Natural killer cell (primary cell): ENCODE measurements at regions not wholly inside any gene's neighbourhood (a gene's known extent, or its start where the extent isn't known, plus 50 kb on each side); places are given as distances from the start of the nearest gene placed in this dataset.

Source experiments
- ATAC-seq, 3 donors: fragments of 150-1000 bp in 2 of 3; fragments of 200-7000 bp in 1 of 3; cut with Tn5 transposase; 1 replicate in 1 of 3; 2 replicates in 2 of 3; pipeline ENCODE4 v1.10.0; 2021; ENCODE audit warnings: mild to moderate bottlenecking in 2 of 3, moderate library complexity in 2 of 3
- DNase-seq, 2 donors: peaks; one replicate each; pipeline versions ENCODE4 v3.0.0 to v3.0.0-alpha.2; 2013 to 2021; ENCODE audit warnings: mixed read lengths in 1 of 2
- H3K27ac ChIP-seq: one replicate; pipeline ENCODE4 v1.5.1; 2013; ENCODE audit warnings: mild to moderate bottlenecking, low read length
- H3K27me3 ChIP-seq: one replicate; pipeline ENCODE4 v1.6.1; 2013; ENCODE audit warnings: low read length; ENCODE audit not compliant: control insufficient read depth, insufficient read depth
- H3K36me3 ChIP-seq: one replicate; pipeline ENCODE4 v1.6.1; 2013; ENCODE audit warnings: low read length; ENCODE audit not compliant: control insufficient read depth, insufficient read depth
- H3K4me1 ChIP-seq: one replicate; pipeline ENCODE4 v1.6.1; 2013; ENCODE audit warnings: low read length; ENCODE audit not compliant: control insufficient read depth, insufficient read depth
- H3K4me3 ChIP-seq: one replicate; pipeline ENCODE4 v1.5.1; 2013; ENCODE audit warnings: low read length
- H3K9me3 ChIP-seq: one replicate; pipeline ENCODE4 v1.6.1; 2013; ENCODE audit warnings: low read length; ENCODE audit not compliant: control insufficient read depth, insufficient read depth
- H3K27ac Mint-ChIP-seq, 2 donors: one replicate each; pipeline ENCODE4 v1.8.0; 2022; ENCODE audit warnings: mild to moderate bottlenecking in 2 of 2, mixed read lengths in 2 of 2, moderate library complexity in 1 of 2
- H3K27me3 Mint-ChIP-seq, 2 donors: one replicate each; pipeline ENCODE4 v1.8.0; 2022; ENCODE audit warnings: low read depth in 2 of 2, mixed read lengths in 2 of 2
- H3K36me3 Mint-ChIP-seq: one replicate; pipeline ENCODE4 v1.8.0; 2022; ENCODE audit warnings: mixed read lengths
- H3K4me1 Mint-ChIP-seq, 2 donors: one replicate each; pipeline ENCODE4 v1.8.0; 2022; ENCODE audit warnings: mixed read lengths in 2 of 2
- H3K4me3 Mint-ChIP-seq: one replicate; pipeline ENCODE4 v1.8.0; 2022; ENCODE audit warnings: mild to moderate bottlenecking, moderate library complexity, mixed read lengths
- H3K9me3 Mint-ChIP-seq, 2 donors: one replicate each; pipeline ENCODE4 v1.8.0; 2022; ENCODE audit warnings: mixed read lengths in 2 of 2
- CTCF ChIP-seq: fragments of 200-600 bp; IDR thresholded peaks from one replicate; pipeline ENCODE4 v1.8.0; 2022; ENCODE audit warnings: antibody characterized with exemption
- WGBS: methylation state at CpG from one replicate; pipeline ENCODE4 v1.1.7; 2013; ENCODE audit warnings: missing lambda C conversion rate; ENCODE audit not compliant: insufficient coverage; 5-methylcytosine and 5-hydroxymethylcytosine counted together
- intact Hi-C: fragments of 100-400 bp; cut with micrococcal nuclease; formaldehyde crosslinking; loops from one replicate; pipeline ENCODE4 v1.14.2; 2022

GRCh38 chr1:79613046-79613445, 606.5 kb upstream of the ADGRL4 start:
- Mint-ChIP-seq H3K9me3 (peaks cover 6 to 21% of the 10 kb centered on the region in 2 donors), H3K4me3 (no peak overlapping the region), H3K36me3 (no peaks in the 10 kb centered on the region), H3K27me3 (no peaks in the 10 kb centered on the region), H3K4me1 (no peaks in the 10 kb centered on the region), H3K27ac (no peak overlapping the region)
- Histone ChIP-seq H3K4me1 (no peaks in the 10 kb centered on the region), H3K27ac (no peak overlapping the region), H3K27me3 (no peaks in the 10 kb centered on the region), H3K4me3 (no peak overlapping the region), H3K36me3 (no peaks in the 10 kb centered on the region), H3K9me3 (peaks cover 5% of the 10 kb centered on the region)
- DNase-seq (no peak), ATAC-seq (no peak)
- intact Hi-C loops = no loop called here
- TF ChIP-seq CTCF = no peak
- 100% methylated on average over 1 of the region's 1 CpG for WGBS

GRCh38 chr1:79604490-79605198, 598.1 kb upstream of the ADGRL4 start:
- WGBS = 54% methylated on average over 9 of the region's 9 CpGs

GRCh38 chr1:79603843-79604242, 597.3 kb upstream of the ADGRL4 start:
- Histone ChIP-seq H3K9me3 (peaks cover 6% of the 10 kb centered on the region), H3K4me1 (no peaks in the 10 kb centered on the region), H3K27me3 (no peaks in the 10 kb centered on the region), H3K36me3 (no peaks in the 10 kb centered on the region), H3K4me3 (no peak overlapping the region), H3K27ac (no peak overlapping the region)
- Mint-ChIP-seq H3K4me1 (no peaks in the 10 kb centered on the region), H3K27ac (no peak overlapping the region), H3K36me3 (peaks cover 9% of the 10 kb centered on the region), H3K9me3 (peaks cover 7 to 25% of the 10 kb centered on the region in 2 donors), H3K4me3 (no peak overlapping the region), H3K27me3 (no peaks in the 10 kb centered on the region)
- WGBS = 100% methylated on average over 1 of the region's 2 CpGs
- ATAC-seq (no peak), DNase-seq (no peak)
- intact Hi-C loops = no loop called here
- no peak for TF ChIP-seq CTCF

More at GRCh38 chr1:79604490-79605198, 598.1 kb upstream of the ADGRL4 start:
- H3K27ac ChIP-seq = no peak overlapping the region
- no peaks in the 10 kb centered on the region for H3K4me1 ChIP-seq
- Mint-ChIP-seq H3K27me3 (no peaks in the 10 kb centered on the region), H3K36me3 (peaks cover 9% of the 10 kb centered on the region), H3K27ac (no peak overlapping the region), H3K4me1 (no peaks in the 10 kb centered on the region), H3K9me3 (peaks cover 7 to 25% of the 10 kb centered on the region in 2 donors), H3K4me3 (no peak overlapping the region)
- no peak for ATAC-seq
- DNase-seq = no peak
- H3K9me3 ChIP-seq = peaks cover 6% of the 10 kb centered on the region
- no peaks in the 10 kb centered on the region for H3K27me3 ChIP-seq
- intact Hi-C loops = no loop called here
- H3K4me3 ChIP-seq = no peak overlapping the region
- no peaks in the 10 kb centered on the region for H3K36me3 ChIP-seq
- no peak for TF ChIP-seq CTCF

- TF ChIP-seq CTCF = no peak
- H3K4me1 ChIP-seq = no peaks in the 10 kb centered on the region
- no peak overlapping the region for H3K4me3 Mint-ChIP-seq
- peaks cover 9 to 27% of the 10 kb centered on the region in 2 donors for H3K9me3 Mint-ChIP-seq
- DNase-seq (no peak), ATAC-seq (no peak)
- H3K9me3 ChIP-seq = no peaks in the 10 kb centered on the region
- no peaks in the 10 kb centered on the region for H3K4me1 Mint-ChIP-seq
- no peaks in the 10 kb centered on the region for H3K27me3 Mint-ChIP-seq
- no peak overlapping the region for H3K27ac Mint-ChIP-seq
- peaks cover 16% of the 10 kb centered on the region for H3K36me3 Mint-ChIP-seq
- no peaks in the 10 kb centered on the region for H3K27me3 ChIP-seq
- H3K4me3 ChIP-seq = no peak overlapping the region
- intact Hi-C loops = no loop called here
- no peak overlapping the region for H3K27ac ChIP-seq
- H3K36me3 ChIP-seq = no peaks in the 10 kb centered on the region
- 78% methylated on average over 1 of the region's 2 CpGs for WGBS
These were observed 592.7 kb upstream of the ADGRL4 start for GRCh38 chr1:79599257-79599656.
